ENCODE measurements at regions not wholly inside any gene's neighbourhood (a gene's known extent, or its start where the extent isn't known, plus 50 kb on each side); places are given as distances from the start of the nearest gene placed in this dataset.
"Not testable (repeated sequence)": the region's sequence is repeated elsewhere in the genome, so short reads cannot be mapped to it uniquely, and the experiment has no call there.

DNA sequence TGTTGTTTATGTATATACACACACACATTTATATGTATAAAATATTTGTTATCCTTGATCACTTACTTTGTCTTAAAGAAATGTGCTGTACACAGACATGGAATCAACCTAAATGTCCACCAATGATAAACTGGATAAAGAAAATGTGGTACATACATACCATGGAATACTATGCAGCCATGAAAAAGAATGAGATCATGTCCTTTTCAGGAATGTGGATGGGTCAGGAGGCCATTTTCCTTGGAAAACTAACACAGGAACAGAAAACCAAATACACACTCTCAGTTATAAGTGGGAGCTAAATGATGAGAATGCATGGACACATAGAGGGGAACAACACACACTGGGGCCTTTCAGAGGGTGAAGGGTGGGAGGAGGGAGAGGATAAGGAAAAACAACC lies 534.7 kb downstream of the FLRT2 start:
- not testable (repeated sequence) for H3K36me3 ChIP-seq (ENCODE audit: control insufficient read depth, insufficient read depth, low read length); H3K4me3 ChIP-seq (ENCODE audit: extremely low read depth, insufficient read depth, low read length, poor library complexity, severe bottlenecking); H3K27ac ChIP-seq (ENCODE audit: low read depth, low read length, severe bottlenecking); H3K4me1 ChIP-seq (ENCODE audit: control insufficient read depth, insufficient read depth, low read length, poor library complexity, severe bottlenecking); H3K9me3 ChIP-seq (ENCODE audit: control insufficient read depth, low read length)

DNA sequence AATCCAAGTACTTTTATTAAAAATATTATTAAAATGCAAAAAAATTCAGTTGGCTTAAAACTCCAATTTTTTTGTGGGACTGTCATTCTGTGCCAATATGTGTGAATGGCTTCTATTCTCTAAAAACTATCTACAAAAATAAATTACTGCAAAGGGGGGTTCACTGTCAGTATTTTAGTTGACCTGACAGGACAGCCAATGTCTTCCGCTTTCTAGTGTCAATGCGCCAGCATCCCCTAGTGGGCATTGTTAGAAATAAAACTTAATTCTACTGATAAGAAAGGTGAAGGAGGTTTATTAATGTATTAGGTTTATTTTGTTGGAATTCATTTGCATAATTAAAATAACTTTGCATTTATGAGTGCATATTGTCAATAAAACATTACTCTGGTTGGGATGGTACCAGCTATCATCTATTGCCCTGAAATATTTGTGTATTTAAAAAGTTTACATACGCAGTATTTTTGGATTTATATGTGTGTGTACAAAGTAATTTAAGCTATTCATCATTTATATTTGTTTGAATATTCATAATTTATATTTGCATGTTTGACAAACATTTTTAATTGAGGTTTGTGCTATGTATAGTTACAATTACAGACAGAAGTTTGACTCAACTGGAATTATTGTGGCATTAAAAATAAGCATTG lies 527.2 kb downstream of the FLRT2 start:
- Histone ChIP-seq H3K4me1 (ENCODE audit: control insufficient read depth, insufficient read depth, low read length, poor library complexity, severe bottlenecking) (no peaks in the 10 kb centered on the region), H3K27ac (ENCODE audit: low read depth, low read length, severe bottlenecking) (no peak overlapping the region), H3K36me3 (ENCODE audit: control insufficient read depth, insufficient read depth, low read length) (no peaks in the 10 kb centered on the region), H3K9me3 (ENCODE audit: control insufficient read depth, low read length) (no peaks in the 10 kb centered on the region), H3K4me3 (ENCODE audit: extremely low read depth, insufficient read depth, low read length, poor library complexity, severe bottlenecking) (no peak overlapping the region)
- no CpG with 5 or more reads among the region's 3 CpGs for WGBS, 2 experiments (ENCODE audit: insufficient coverage in 2 of 2)

DNA sequence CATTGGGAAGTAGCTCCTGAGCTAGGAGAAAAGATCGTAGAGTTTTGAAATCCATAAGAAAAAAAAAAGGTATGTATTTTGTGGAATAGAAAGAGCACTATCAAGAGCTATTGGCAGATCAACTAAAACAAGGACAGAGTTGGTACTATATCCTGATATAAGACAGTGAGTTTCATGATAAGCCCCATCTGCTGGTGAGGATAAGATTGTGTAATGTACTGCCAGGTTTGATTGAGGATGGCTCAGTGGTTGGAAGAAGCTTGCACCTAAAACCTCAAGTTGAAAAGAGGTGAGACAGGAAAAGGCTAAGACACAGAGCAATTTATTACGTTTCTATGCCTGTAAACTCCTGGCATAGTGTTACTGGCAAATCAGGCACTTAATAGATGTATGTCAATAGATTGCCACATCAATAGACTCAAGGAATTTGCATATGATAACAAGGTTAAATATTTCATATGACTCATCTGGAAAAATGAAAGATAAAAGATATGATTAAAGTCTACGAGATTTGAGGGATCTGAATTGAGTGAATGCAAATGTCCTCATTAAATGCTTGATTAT lies 525.6 kb downstream of the FLRT2 start:
- Histone ChIP-seq H3K36me3 (ENCODE audit: control insufficient read depth, insufficient read depth, low read length) (no peaks in the 10 kb centered on the region), H3K4me3 (ENCODE audit: extremely low read depth, insufficient read depth, low read length, poor library complexity, severe bottlenecking) (no peak overlapping the region), H3K9me3 (ENCODE audit: control insufficient read depth, low read length) (no peaks in the 10 kb centered on the region), H3K4me1 (ENCODE audit: control insufficient read depth, insufficient read depth, low read length, poor library complexity, severe bottlenecking) (no peaks in the 10 kb centered on the region), H3K27ac (ENCODE audit: low read depth, low read length, severe bottlenecking) (no peak overlapping the region)
- WGBS, 2 experiments (ENCODE audit: insufficient coverage in 2 of 2): 80 to 100% methylated on average over 1 to 2 of the region's 3 CpGs

DNA sequence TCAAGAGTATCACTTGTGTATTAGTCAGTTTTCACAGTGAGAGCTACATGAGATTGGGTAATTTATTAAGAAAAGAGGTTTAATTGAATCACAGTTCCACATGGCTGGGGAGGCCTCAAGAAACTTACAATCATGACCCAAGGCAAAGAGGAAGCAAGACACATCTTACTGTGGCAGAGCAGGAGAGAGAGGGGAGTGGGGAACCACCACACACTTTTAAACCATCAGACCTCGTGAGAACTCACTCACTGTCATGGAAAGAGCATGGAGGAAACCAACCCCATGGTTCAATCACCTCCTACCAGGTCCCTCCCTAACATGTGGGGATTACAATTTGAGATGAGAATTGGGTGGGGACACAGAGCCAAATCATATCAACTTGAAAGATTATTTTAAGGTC lies 522.9 kb downstream of the FLRT2 start:
- no peaks in the 10 kb centered on the region for H3K36me3 ChIP-seq (ENCODE audit: control insufficient read depth, insufficient read depth, low read length)
- no CpG with 5 or more reads among the region's 1 CpG for WGBS, 2 experiments (ENCODE audit: insufficient coverage in 2 of 2)
- no peaks in the 10 kb centered on the region for H3K4me1 ChIP-seq (ENCODE audit: control insufficient read depth, insufficient read depth, low read length, poor library complexity, severe bottlenecking)
- no peak overlapping the region for H3K4me3 ChIP-seq (ENCODE audit: extremely low read depth, insufficient read depth, low read length, poor library complexity, severe bottlenecking)
- H3K9me3 ChIP-seq (ENCODE audit: control insufficient read depth, low read length): peaks cover 5% of the 10 kb centered on the region
- H3K27ac ChIP-seq (ENCODE audit: low read depth, low read length, severe bottlenecking): no peak overlapping the region

DNA sequence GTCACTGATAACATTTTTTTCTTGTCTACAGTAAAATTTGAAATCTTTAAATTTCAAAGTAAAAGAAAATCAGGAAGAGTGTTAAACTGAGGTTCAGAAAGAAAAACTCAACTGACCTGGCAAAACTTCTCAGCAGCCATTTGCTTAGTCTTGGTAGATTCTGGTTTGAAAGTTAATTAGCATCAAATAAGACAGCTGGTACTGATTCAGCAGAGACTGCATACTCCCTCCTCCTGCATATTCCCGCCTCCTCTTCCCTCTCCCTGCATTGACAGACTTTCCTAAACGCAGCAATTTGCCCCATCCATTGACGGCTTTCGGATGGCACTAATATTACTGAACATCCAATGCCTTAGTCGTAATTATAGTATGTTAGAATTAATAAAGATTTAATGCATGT lies 520.8 kb downstream of the FLRT2 start:
- no peaks in the 10 kb centered on the region for H3K4me1 ChIP-seq (ENCODE audit: control insufficient read depth, insufficient read depth, low read length, poor library complexity, severe bottlenecking)

DNA sequence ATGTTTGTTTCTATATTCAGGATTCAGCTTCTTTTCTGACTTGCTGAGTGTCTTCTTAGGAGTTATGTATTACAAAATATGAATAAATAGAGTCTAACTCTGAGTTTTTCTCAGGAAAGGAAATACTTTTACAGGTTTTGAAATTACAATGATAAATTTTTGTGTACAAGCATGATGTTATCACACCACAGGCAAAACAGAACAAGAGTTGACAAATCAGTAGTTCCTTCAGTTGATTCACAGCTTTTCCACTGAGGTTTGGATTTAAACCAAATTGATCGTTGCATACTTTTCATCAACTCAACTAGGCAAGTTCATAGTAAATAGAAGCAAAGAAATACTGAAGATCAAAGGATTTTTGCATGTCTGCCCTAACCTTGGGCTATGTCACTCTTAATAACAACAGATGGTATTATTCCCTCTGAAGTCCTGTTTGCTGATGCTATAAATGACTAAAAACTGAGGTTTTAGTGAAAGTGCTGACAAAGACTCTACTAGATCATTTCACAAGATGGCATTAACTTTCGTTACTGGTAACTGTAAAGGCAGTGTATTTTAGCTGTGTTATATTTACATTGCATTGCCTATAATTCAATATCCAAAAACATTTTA lies 520.2 kb downstream of the FLRT2 start:
- WGBS, 2 experiments (ENCODE audit: insufficient coverage in 2 of 2): 80 to 100% methylated on average over 1 of the region's 2 CpGs
- Histone ChIP-seq H3K4me3 (ENCODE audit: extremely low read depth, insufficient read depth, low read length, poor library complexity, severe bottlenecking) (no peak overlapping the region), H3K36me3 (ENCODE audit: control insufficient read depth, insufficient read depth, low read length) (no peaks in the 10 kb centered on the region), H3K4me1 (ENCODE audit: control insufficient read depth, insufficient read depth, low read length, poor library complexity, severe bottlenecking) (no peaks in the 10 kb centered on the region), H3K27ac (ENCODE audit: low read depth, low read length, severe bottlenecking) (no peak overlapping the region), H3K9me3 (ENCODE audit: control insufficient read depth, low read length) (peaks cover 10% of the 10 kb centered on the region)

More for the DNA sequence above, 520.8 kb downstream of the FLRT2 start:
- no peaks in the 10 kb centered on the region for H3K36me3 ChIP-seq (ENCODE audit: control insufficient read depth, insufficient read depth, low read length)
- H3K27ac ChIP-seq (ENCODE audit: low read depth, low read length, severe bottlenecking): no peak overlapping the region
- WGBS, 2 experiments (ENCODE audit: insufficient coverage in 2 of 2): 100% methylated on average over 1 of the region's 5 CpGs; no CpG with 5 or more reads in 1 of the 2 experiments
- peaks cover 10% of the 10 kb centered on the region for H3K9me3 ChIP-seq (ENCODE audit: control insufficient read depth, low read length)
- H3K4me3 ChIP-seq (ENCODE audit: extremely low read depth, insufficient read depth, low read length, poor library complexity, severe bottlenecking): no peak overlapping the region

DNA sequence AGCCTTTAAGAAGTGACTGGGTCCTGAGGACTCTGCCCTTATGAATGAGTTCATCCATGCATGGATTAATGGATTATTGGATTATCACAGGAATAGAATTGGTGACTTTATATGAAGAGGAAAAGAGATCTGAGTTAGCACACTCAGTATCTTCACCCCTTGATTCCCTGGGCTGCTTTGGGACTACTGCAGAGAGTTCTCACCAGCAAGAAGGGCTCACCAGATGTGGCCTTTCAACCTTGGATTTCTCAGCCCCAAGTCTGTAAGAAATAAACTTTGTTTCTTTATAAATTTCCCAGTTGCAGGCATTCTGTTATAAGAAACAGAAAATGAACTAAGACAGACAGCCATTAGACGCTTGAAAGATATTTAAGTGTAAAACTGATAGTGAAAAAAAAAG lies 509.2 kb downstream of the FLRT2 start:
- Histone ChIP-seq H3K4me1 (ENCODE audit: control insufficient read depth, insufficient read depth, low read length, poor library complexity, severe bottlenecking) (no peaks in the 10 kb centered on the region), H3K4me3 (ENCODE audit: extremely low read depth, insufficient read depth, low read length, poor library complexity, severe bottlenecking) (no peak overlapping the region), H3K9me3 (ENCODE audit: control insufficient read depth, low read length) (no peaks in the 10 kb centered on the region), H3K36me3 (ENCODE audit: control insufficient read depth, insufficient read depth, low read length) (no peaks in the 10 kb centered on the region), H3K27ac (ENCODE audit: low read depth, low read length, severe bottlenecking) (no peak overlapping the region)
- 100% methylated on average over 1 of the region's 1 CpG; no CpG with 5 or more reads in 1 of the 2 experiments for WGBS, 2 experiments (ENCODE audit: insufficient coverage in 2 of 2)

DNA sequence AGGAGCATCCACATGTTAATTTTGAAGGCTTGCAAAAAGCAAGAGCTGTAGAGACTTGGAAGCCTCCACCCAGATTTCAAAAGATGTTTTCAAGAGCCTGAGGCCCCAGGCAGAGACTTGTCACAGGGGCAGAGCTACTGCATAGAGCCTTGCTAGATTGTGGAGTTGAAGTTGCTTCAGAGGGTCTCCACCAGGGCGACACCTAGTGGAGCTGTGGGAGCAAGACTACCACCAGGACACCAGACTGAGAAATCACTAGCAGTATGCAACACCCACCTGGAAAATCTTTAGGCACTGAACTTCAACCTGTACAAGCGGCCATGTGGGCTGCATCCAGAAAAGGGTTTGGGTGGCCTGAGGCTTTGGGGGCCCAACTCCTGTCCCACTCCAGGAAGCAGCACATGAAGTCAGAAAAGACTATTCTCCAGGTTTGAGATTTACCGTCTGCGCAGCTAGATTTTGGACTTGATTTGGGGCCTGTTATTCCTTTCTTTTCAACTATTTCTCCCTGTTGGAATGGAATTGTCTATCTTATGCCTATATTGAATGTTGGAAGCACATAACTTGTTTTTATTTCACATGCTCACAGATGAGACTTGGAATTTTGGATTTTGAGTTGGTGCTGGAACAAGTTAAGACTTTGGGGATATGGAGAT lies 508.6 kb downstream of the FLRT2 start:
- H3K36me3 ChIP-seq (ENCODE audit: control insufficient read depth, insufficient read depth, low read length): no peaks in the 10 kb centered on the region
- WGBS, 2 experiments (ENCODE audit: insufficient coverage in 2 of 2): 63% methylated on average over 4 of the region's 4 CpGs; no CpG with 5 or more reads in 1 of the 2 experiments
- H3K4me3 ChIP-seq (ENCODE audit: extremely low read depth, insufficient read depth, low read length, poor library complexity, severe bottlenecking): no peak overlapping the region
- H3K4me1 ChIP-seq (ENCODE audit: control insufficient read depth, insufficient read depth, low read length, poor library complexity, severe bottlenecking): no peaks in the 10 kb centered on the region
- no peak overlapping the region for H3K27ac ChIP-seq (ENCODE audit: low read depth, low read length, severe bottlenecking)
- no peaks in the 10 kb centered on the region for H3K9me3 ChIP-seq (ENCODE audit: control insufficient read depth, low read length)

DNA sequence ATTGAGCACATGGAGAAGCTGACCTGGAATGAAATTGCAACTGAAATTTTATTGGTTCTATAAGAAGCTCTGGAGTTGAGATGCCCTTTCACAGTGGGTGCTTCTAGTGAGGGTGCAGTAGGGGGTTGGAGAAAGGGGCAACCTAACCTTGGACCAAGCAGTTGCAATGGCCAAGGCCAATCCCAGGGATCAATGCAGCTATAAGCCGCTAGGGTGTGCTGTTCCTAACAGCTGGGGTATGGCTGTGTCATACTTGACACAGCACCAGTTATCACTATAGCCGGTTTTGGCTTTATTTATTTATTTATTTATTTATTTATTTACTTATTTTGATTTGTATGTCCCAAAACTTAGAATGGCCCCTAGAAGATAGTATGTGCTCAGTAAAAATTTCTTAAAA lies 505.9 kb downstream of the FLRT2 start:
- Histone ChIP-seq H3K4me1 (ENCODE audit: control insufficient read depth, insufficient read depth, low read length, poor library complexity, severe bottlenecking) (no peaks in the 10 kb centered on the region), H3K4me3 (ENCODE audit: extremely low read depth, insufficient read depth, low read length, poor library complexity, severe bottlenecking) (no peak overlapping the region), H3K9me3 (ENCODE audit: control insufficient read depth, low read length) (no peaks in the 10 kb centered on the region), H3K36me3 (ENCODE audit: control insufficient read depth, insufficient read depth, low read length) (no peaks in the 10 kb centered on the region), H3K27ac (ENCODE audit: low read depth, low read length, severe bottlenecking) (no peak overlapping the region)
- WGBS, 2 experiments (ENCODE audit: insufficient coverage in 2 of 2): 13% methylated on average over 1 of the region's 2 CpGs; no CpG with 5 or more reads in 1 of the 2 experiments

DNA sequence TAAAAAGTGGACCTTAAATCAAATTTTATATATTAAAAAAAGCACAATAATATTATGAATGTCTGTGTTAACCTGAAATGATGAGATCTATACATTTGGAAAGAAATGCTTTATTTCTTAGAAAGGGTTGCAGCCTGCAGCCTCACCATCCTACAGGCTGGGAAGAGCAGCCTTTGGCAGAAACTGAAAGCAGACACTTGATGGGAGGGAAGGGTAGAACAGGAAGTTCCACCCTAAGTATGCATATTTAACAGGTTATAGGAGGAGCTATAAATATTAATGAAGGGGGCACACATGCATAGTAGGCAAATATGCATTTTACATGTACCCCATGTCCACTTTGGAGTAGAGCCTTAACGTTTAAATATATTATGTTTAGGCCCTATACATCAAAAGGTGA lies 498.0 kb downstream of the FLRT2 start:
- H3K27ac ChIP-seq (ENCODE audit: low read depth, low read length, severe bottlenecking): no peak overlapping the region
- no peaks in the 10 kb centered on the region for H3K4me1 ChIP-seq (ENCODE audit: control insufficient read depth, insufficient read depth, low read length, poor library complexity, severe bottlenecking)
- WGBS, 2 experiments (ENCODE audit: insufficient coverage in 2 of 2): no CpG with 5 or more reads among the region's 1 CpG
- H3K4me3 ChIP-seq (ENCODE audit: extremely low read depth, insufficient read depth, low read length, poor library complexity, severe bottlenecking): no peak overlapping the region
- no peaks in the 10 kb centered on the region for H3K36me3 ChIP-seq (ENCODE audit: control insufficient read depth, insufficient read depth, low read length)
- H3K9me3 ChIP-seq (ENCODE audit: control insufficient read depth, low read length): peaks cover 5% of the 10 kb centered on the region

DNA sequence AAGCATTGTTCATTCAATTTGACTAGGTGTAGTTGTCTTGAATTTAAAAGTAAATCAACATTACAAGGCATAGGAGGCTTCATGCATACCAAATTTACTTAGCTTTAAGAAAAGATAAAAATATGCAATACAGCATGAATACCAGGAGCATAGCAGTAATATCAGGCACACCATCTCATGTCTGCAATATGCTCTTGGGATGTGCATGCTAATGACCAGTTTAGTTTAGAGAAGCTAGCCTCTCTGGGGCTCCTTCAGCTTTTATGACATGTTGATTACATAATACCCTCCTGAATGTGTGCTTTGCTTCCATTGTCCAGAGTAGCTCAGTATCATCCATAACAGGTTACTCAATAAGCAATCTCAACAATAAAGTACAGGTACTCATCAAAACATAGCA lies 497.2 kb downstream of the FLRT2 start:
- Histone ChIP-seq H3K27ac (ENCODE audit: low read depth, low read length, severe bottlenecking) (no peak overlapping the region), H3K9me3 (ENCODE audit: control insufficient read depth, low read length) (peaks cover 5% of the 10 kb centered on the region), H3K4me3 (ENCODE audit: extremely low read depth, insufficient read depth, low read length, poor library complexity, severe bottlenecking) (no peak overlapping the region), H3K36me3 (ENCODE audit: control insufficient read depth, insufficient read depth, low read length) (no peaks in the 10 kb centered on the region), H3K4me1 (ENCODE audit: control insufficient read depth, insufficient read depth, low read length, poor library complexity, severe bottlenecking) (no peaks in the 10 kb centered on the region)
